GM12878 (cell line): ENCODE measurements at regions not wholly inside any gene's neighbourhood (a gene's known extent, or its start where the extent isn't known, plus 50 kb on each side); places are given as distances from the start of the nearest gene placed in this dataset.

ENCODE experiments used
- ATAC-seq: fragments of 200-7000 bp; cut with Tn5 transposase; 3 replicates; pipeline ENCODE4 v1.9.1; 2020; ENCODE audit warnings: mild to moderate bottlenecking, moderate library complexity
- BruUV-seq: library from RNA; stranded (reverse); fragments of 400-500 nt; replicated peaks from 2 replicates; lab custom pipeline; 2021; lab: Mats Ljungman, UMichigan
- CTCF ChIA-PET: fragments of 300-600 bp; sonication (Branson Sonifier 250); formaldehyde crosslinking; extraction: SDS; loops from one replicate; lab custom pipeline; 2021; ENCODE audit warnings: inconsistent platforms; lab: Yijun Ruan, JAX
- POLR2A ChIA-PET: fragments of 350-600 bp; formaldehyde crosslinking; extraction: SDS; loops from one replicate; lab custom pipeline; 2021; ENCODE audit warnings: inconsistent platforms; lab: Charles Lee
- RAD21 ChIA-PET: fragments of 300-600 bp; sonication (Branson Sonifier 250); formaldehyde crosslinking; loops from one replicate; lab custom pipeline; 2023; ENCODE audit warnings: antibody characterized with exemption; ENCODE audit not compliant: unreplicated experiment; lab: Charles Lee
- SMC1A ChIA-PET: fragments of 300-600 bp; sonication (Branson Sonifier 250); formaldehyde crosslinking; loops from one replicate; lab custom pipeline; 2023; ENCODE audit not compliant: unreplicated experiment, uncharacterized antibody; lab: Charles Lee
- DNase-seq: peaks from one replicate; pipeline ENCODE4 v3.0.0-alpha.2; 2011; ENCODE audit warnings: low read depth, low spot score
- FAIRE-seq: peaks from 3 replicates; lab custom pipeline; 2011; peaks lifted over from hg19 to GRCh38; lab: Jason Lieb, UNC
- H2AFZ ChIP-seq: 2 replicates; pipeline ENCODE4 v1.6.0; 2011; ENCODE audit warnings: low read depth, low read length, control low read depth; ENCODE audit not compliant: control insufficient read depth
- H3K27ac ChIP-seq: 2 replicates; pipeline ENCODE4 v1.5.1; 2011; ENCODE audit warnings: control low read depth; ENCODE audit not compliant: control insufficient read depth, insufficient read depth
- H3K27me3 ChIP-seq, 2 experiments: replicated peaks in 1 of 2; 2 replicates each; pipeline versions ENCODE4 v1.6.0 to v1.6.1; 2011; ENCODE audit warnings: low read length in 1 of 2; ENCODE audit not compliant: control insufficient read depth in 2 of 2, insufficient read depth in 2 of 2
- H3K36me3 ChIP-seq, 2 experiments: 2 replicates each; pipeline ENCODE4 v1.5.1; 2011; ENCODE audit warnings: low read length in 1 of 2; ENCODE audit not compliant: control insufficient read depth in 2 of 2, insufficient read depth in 2 of 2
- H3K4me1 ChIP-seq: 2 replicates; pipeline ENCODE4 v1.6.1; 2011; ENCODE audit warnings: mild to moderate bottlenecking, low read length, moderate library complexity, mixed read lengths; ENCODE audit not compliant: control insufficient read depth, insufficient read depth
- H3K4me2 ChIP-seq: 2 replicates; pipeline ENCODE4 v1.6.0; 2011; ENCODE audit warnings: control low read depth; ENCODE audit not compliant: control insufficient read depth, insufficient read depth
- H3K4me3 ChIP-seq: fragments of 200-600 bp; sonication (generic); 2 replicates; pipeline ENCODE4 v1.5.1; 2016
- H3K79me2 ChIP-seq: 2 replicates; pipeline ENCODE4 v1.6.0; 2011; ENCODE audit warnings: low read length; ENCODE audit not compliant: control insufficient read depth, insufficient read depth
- H3K9ac ChIP-seq: 2 replicates; pipeline ENCODE4 v1.8.0; 2011; ENCODE audit warnings: low read length, control low read depth, mixed read lengths; ENCODE audit not compliant: control insufficient read depth, insufficient read depth
- H3K9me3 ChIP-seq: replicated peaks from 3 replicates; pipeline ENCODE4 v1.5.1; 2011; ENCODE audit warnings: mild to moderate bottlenecking, low read length; ENCODE audit not compliant: control insufficient read depth, insufficient read depth
- H4K20me1 ChIP-seq: 2 replicates; pipeline ENCODE4 v1.6.0; 2011; ENCODE audit not compliant: control insufficient read depth, insufficient read depth
- ATF2 ChIP-seq: IDR thresholded peaks from 2 replicates; pipeline ENCODE4 v1.6.1; 2012; ENCODE audit warnings: low read length, inconsistent platforms
- CBX5 ChIP-seq: sonication (generic); IDR thresholded peaks from 2 replicates; pipeline ENCODE4 v1.6.1; 2016; ENCODE audit warnings: low read depth, moderate library complexity, mild to moderate bottlenecking, inconsistent platforms
- CHD1 ChIP-seq: IDR thresholded peaks from 2 replicates; pipeline ENCODE4 v1.6.1; 2012; ENCODE audit warnings: low read depth, low read length, improper control_type of control experiment
- HDAC2 ChIP-seq: fragments of 200-600 bp; sonication (generic); IDR thresholded peaks from 2 replicates; pipeline ENCODE4 v1.6.1; 2017
- JUNB ChIP-seq: IDR thresholded peaks from 2 replicates; pipeline ENCODE4 v1.6.1; 2016; ENCODE audit warnings: antibody characterized with exemption, mild to moderate bottlenecking
- JUND ChIP-seq: IDR thresholded peaks from 2 replicates; pipeline ENCODE4 v1.6.1; 2012; ENCODE audit warnings: low read depth, mild to moderate bottlenecking, low read length, improper control_type of control experiment, moderate library complexity
- MAX ChIP-seq: IDR thresholded peaks from 2 replicates; pipeline ENCODE4 v1.6.1; 2012; ENCODE audit warnings: low read depth, low read length, improper control_type of control experiment
- MYC ChIP-seq: IDR thresholded peaks from 2 replicates; pipeline ENCODE4 v1.6.1; 2011; ENCODE audit warnings: mild to moderate bottlenecking, low read length, moderate library complexity, inconsistent platforms; ENCODE audit not compliant: insufficient read depth, insufficient replicate concordance, insufficient read length, severe bottlenecking
- NFYB ChIP-seq: IDR thresholded peaks from 2 replicates; pipeline ENCODE4 v1.6.1; 2011; ENCODE audit warnings: low read depth, mild to moderate bottlenecking, low read length, improper control_type of control experiment, moderate library complexity; ENCODE audit not compliant: insufficient read depth
- SMARCA5 ChIP-seq: fragments of 450-650 bp; IDR thresholded peaks from 2 replicates; pipeline ENCODE4 v1.6.1; 2017; ENCODE audit warnings: mild to moderate bottlenecking
- ZSCAN29 ChIP-seq: fragments of 450-650 bp; IDR thresholded peaks from 2 replicates; pipeline ENCODE4 v1.6.1; 2017; ENCODE audit warnings: mild to moderate bottlenecking, moderate library complexity
- WGBS: methylation state at CpG from one replicate; pipeline ENCODE4 v1.1.6; 2016; ENCODE audit warnings: low lambda C conversion rate; ENCODE audit not compliant: insufficient replicate concordance, insufficient coverage; ENCODE audit errors: missing lambda C conversion rate; 5-methylcytosine and 5-hydroxymethylcytosine counted together
- in situ Hi-C: fragments of 300-500 bp; cut with MboI; formaldehyde crosslinking; loops from 9 replicates; pipeline ENCODE4 v1.14.3; 2018; ENCODE audit warnings: mixed read lengths
- intact Hi-C: fragments of 100-400 bp; cut with micrococcal nuclease; formaldehyde crosslinking; loops from one replicate; pipeline ENCODE4 v1.14.2; 2022; ENCODE audit not compliant: unreplicated experiment

- H3K9me3 ChIP-seq = no peaks in the 10 kb centered on the region
- no peak overlapping the region for H2AFZ ChIP-seq
- TF ChIP-seq MAX (no peak), ZSCAN29 (no peak), SMARCA5 (no peak)
- intact Hi-C loops = no loop called here
- H3K36me3 ChIP-seq = no peaks in the 10 kb centered on the region
- no peak overlapping the region for H3K9ac ChIP-seq
- H3K27ac ChIP-seq = no peak overlapping the region
- H3K4me2 ChIP-seq = no peak overlapping the region
- ChIA-PET RAD21 (no interaction called here), SMC1A (interaction anchor here (0.8 to 0.9 kb wide), 3 partner anchors 11 to 1271 kb away, joined by 3 to 4 read pairs (median 3); no protein-coding TSS in a partner anchor), CTCF (interaction anchor here (0.7 kb wide), 1 partner anchor 456 kb away, joined by 3 read pairs; no protein-coding TSS in a partner anchor), POLR2A (no interaction called here)
- no peaks in the 10 kb centered on the region for H3K27me3 ChIP-seq
- no peaks in the 10 kb centered on the region for H3K4me1 ChIP-seq
- in situ Hi-C loops = no loop called here
- no peaks in the 10 kb centered on the region for H4K20me1 ChIP-seq
- FAIRE-seq = no peak
- BruUV-seq = no TSS peak
- H3K79me2 ChIP-seq = no peaks in the 10 kb centered on the region
- WGBS = 22% methylated on average over 7 of the region's 7 CpGs
- DNase-seq = no peak
- H3K4me3 ChIP-seq = no peak overlapping the region
- no peak for ATAC-seq
These were observed 154.0 kb downstream of the PRL start for GRCh38 chr6:22142856-22143255.

GRCh38 chr6:22145376-22145775 is 151.5 kb downstream of the PRL start:
- 46% methylated on average over 3 of the region's 3 CpGs for WGBS
- no peaks in the 10 kb centered on the region; the same call in 1 of the 2 replicates for H3K4me1 ChIP-seq
- H4K20me1 ChIP-seq = no peaks in the 10 kb centered on the region
- intact Hi-C loops (loop anchor here (5.0 kb wide), 1 partner anchor 548 kb away; no protein-coding TSS in a partner anchor), in situ Hi-C loops (no loop called here)
- FAIRE-seq (no peak), DNase-seq (no peak), ATAC-seq (no peak)
- H3K79me2 ChIP-seq = no peaks in the 10 kb centered on the region
- no peak for TF ChIP-seq ATF2
- no peak for TF ChIP-seq JUND
- TF ChIP-seq NFYB = no peak
- no peak for TF ChIP-seq CHD1
- TF ChIP-seq HDAC2 = no peak
- TF ChIP-seq MYC = no peak
- no peak for TF ChIP-seq CBX5
- no peak for TF ChIP-seq JUNB
- BruUV-seq = no TSS peak
- no peaks in the 10 kb centered on the region for H3K27me3 ChIP-seq
- ChIA-PET CTCF (interaction anchor here (0.6 kb wide), 1 partner anchor 1899 kb away, joined by 3 read pairs; no protein-coding TSS in a partner anchor), RAD21 (interaction anchor here (1.0 kb wide), 1 partner anchor 459 kb away, joined by 4 read pairs; no protein-coding TSS in a partner anchor), POLR2A (interaction anchor here (0.6 kb wide), 1 partner anchor 836 kb away, joined by 3 read pairs; no protein-coding TSS in a partner anchor), SMC1A (interaction anchor here (0.7 to 0.9 kb wide), 2 partner anchors 191 to 552 kb away, joined by 3 read pairs; partner anchors contain the start of gene SOX4)
- no peak overlapping the region for H3K4me3 ChIP-seq
- H3K9ac ChIP-seq = no peak overlapping the region
- H3K36me3 ChIP-seq = no peaks in the 10 kb centered on the region
- H2AFZ ChIP-seq = no peak overlapping the region
- H3K27ac ChIP-seq = no peak overlapping the region
- H3K4me2 ChIP-seq = no peak overlapping the region
- H3K9me3 ChIP-seq = no peaks in the 10 kb centered on the region
